ENCODE measurements at regions not wholly inside any gene's neighbourhood (a gene's known extent, or its start where the extent isn't known, plus 50 kb on each side); places are given as distances from the start of the nearest gene placed in this dataset.

DNA sequence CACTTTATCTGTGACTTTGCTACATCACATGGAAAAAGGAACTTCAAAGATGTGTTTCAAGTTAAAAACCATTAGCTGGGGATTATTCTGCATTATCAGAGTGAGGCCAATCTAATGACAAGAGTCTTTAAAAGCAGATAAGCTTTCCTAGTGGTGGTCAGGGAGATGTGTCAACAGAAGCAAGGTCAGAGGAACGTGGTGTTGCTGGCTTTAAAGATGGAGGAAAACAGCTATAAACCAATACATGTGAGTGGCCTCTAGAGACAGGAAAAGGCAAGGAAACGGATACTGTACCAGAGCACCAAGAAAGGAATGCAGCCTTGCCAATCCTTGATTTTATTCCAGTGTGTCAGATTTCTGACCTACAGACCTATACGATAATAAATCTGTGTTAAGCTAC, 204.2 kb downstream of the TAF11L14 start:
- TF ChIP-seq, protein P1, sequence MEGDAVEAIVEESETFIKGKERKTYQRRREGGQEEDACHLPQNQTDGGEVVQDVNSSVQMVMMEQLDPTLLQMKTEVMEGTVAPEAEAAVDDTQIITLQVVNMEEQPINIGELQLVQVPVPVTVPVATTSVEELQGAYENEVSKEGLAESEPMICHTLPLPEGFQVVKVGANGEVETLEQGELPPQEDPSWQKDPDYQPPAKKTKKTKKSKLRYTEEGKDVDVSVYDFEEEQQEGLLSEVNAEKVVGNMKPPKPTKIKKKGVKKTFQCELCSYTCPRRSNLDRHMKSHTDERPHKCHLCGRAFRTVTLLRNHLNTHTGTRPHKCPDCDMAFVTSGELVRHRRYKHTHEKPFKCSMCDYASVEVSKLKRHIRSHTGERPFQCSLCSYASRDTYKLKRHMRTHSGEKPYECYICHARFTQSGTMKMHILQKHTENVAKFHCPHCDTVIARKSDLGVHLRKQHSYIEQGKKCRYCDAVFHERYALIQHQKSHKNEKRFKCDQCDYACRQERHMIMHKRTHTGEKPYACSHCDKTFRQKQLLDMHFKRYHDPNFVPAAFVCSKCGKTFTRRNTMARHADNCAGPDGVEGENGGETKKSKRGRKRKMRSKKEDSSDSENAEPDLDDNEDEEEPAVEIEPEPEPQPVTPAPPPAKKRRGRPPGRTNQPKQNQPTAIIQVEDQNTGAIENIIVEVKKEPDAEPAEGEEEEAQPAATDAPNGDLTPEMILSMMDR (conservative IDR thresholded peaks at IDR 0.05), result no peak; the same call in 2 of the 3 replicates

More for the DNA sequence above, 204.2 kb downstream of the TAF11L14 start:
- H2BK12ac ChIP-seq (ENCODE audit: insufficient read length, low read depth, low read length), result no peak overlapping the region
- H4K5ac ChIP-seq (ENCODE audit: insufficient read length, low read depth, low read length), result no peak overlapping the region
- no peak overlapping the region for H2BK120ac ChIP-seq (ENCODE audit: low read depth, low read length, poor library complexity, severe bottlenecking)
- Mint-ChIP-seq H3K9me3 (peaks cover 11 to 18% of the 10 kb centered on the region in 2 experiments; a peak in 4 of 5 replicates), H3K4me3 (no peak overlapping the region), H3K4me1 (peaks cover 0 to 4% of the 10 kb centered on the region in 2 experiments; a peak in 1 of 4 replicates), H3K27me3 (ENCODE audit: low read depth) (no peaks in the 10 kb centered on the region; the same call in none of the 2 replicates), H3K27ac (no peak overlapping the region), H3K36me3 (ENCODE audit: insufficient read depth in 1 of 3, low read depth in 3 of 3) (peaks cover 0 to 15% (median 0%) of the 10 kb centered on the region in 3 experiments; a peak in 2 of 7 replicates)
- no peak overlapping the region for H3K56ac ChIP-seq (ENCODE audit: insufficient read length, low read depth, low read length)
- H2AK5ac ChIP-seq (ENCODE audit: insufficient read length, low read length), result no peak overlapping the region
- H3K9me3 ChIP-seq (ENCODE audit: control insufficient read depth, low read depth, low read length), result no peaks in the 10 kb centered on the region
- no peak overlapping the region for H3K27ac ChIP-seq (ENCODE audit: insufficient read length, low read depth, low read length)
- H3K27me3 ChIP-seq (ENCODE audit: insufficient read depth, low read length), result no peaks in the 10 kb centered on the region
- no peak overlapping the region for H3K4me2 ChIP-seq (ENCODE audit: insufficient read depth, insufficient read length, low read length)
- no peak overlapping the region for H3K14ac ChIP-seq (ENCODE audit: insufficient read depth, low read length)
- no peaks in the 10 kb centered on the region for H3K4me1 ChIP-seq (ENCODE audit: insufficient read depth, low read length)
- no peaks in the 10 kb centered on the region for H4K20me1 ChIP-seq (ENCODE audit: control insufficient read depth, insufficient read depth, insufficient read length)
- no peak for DNase-seq
- H4K91ac ChIP-seq (ENCODE audit: insufficient read length, low read depth, low read length), result no peak overlapping the region
- H3K79me1 ChIP-seq (ENCODE audit: insufficient read depth, low read depth, low read length, poor library complexity, severe bottlenecking), result no peaks in the 10 kb centered on the region
- H2AFZ ChIP-seq (ENCODE audit: low read length), result no peak overlapping the region
- H2BK5ac ChIP-seq (ENCODE audit: insufficient read length, low read length), result no peak overlapping the region
- no peak overlapping the region for H3T11ph ChIP-seq (ENCODE audit: low read length)
- no peak overlapping the region for H3K9ac ChIP-seq (ENCODE audit: extremely low read depth, insufficient read length, low read length)
- no peaks in the 10 kb centered on the region for H3K23me2 ChIP-seq (ENCODE audit: insufficient read length, low read depth, low read length, poor library complexity, severe bottlenecking)
- no peak overlapping the region for H2BK20ac ChIP-seq (ENCODE audit: low read depth, low read length, poor library complexity, severe bottlenecking)
- no peak overlapping the region for H2BK15ac ChIP-seq (ENCODE audit: low read depth, low read length)
- no peaks in the 10 kb centered on the region for H3K79me2 ChIP-seq (ENCODE audit: insufficient read depth, low read length)
- H3K18ac ChIP-seq (ENCODE audit: insufficient read length, low read depth, low read length), result no peak overlapping the region
- no peak overlapping the region for H3K23ac ChIP-seq (ENCODE audit: insufficient read length, low read depth, low read length)
- no peak overlapping the region for H4K8ac ChIP-seq (replicated peaks; ENCODE audit: insufficient read length, low read depth, low read length)
- WGBS (ENCODE audit: extremely low coverage, insufficient read length, low lambda C conversion rate), result no CpG with 5 or more reads among the region's 3 CpGs
- H3K4ac ChIP-seq (ENCODE audit: low read depth, low read length), result no peak overlapping the region

Measured in H9 (cell line).